Body of pancreas (tissue), 4 donors: ENCODE measurements at regions not wholly inside any gene's neighbourhood (a gene's known extent, or its start where the extent isn't known, plus 50 kb on each side); places are given as distances from the start of the nearest gene placed in this dataset.
"Not testable (repeated sequence)": the region's sequence is repeated elsewhere in the genome, so short reads cannot be mapped to it uniquely, and the experiment has no call there.

Source experiments
- POLR2A ChIP-seq, 3 donors: fragments of 450-650 bp; IDR thresholded peaks; one replicate each; pipeline ENCODE4 v1.6.1; 2016; ENCODE audit warnings: antibody characterized with exemption in 3 of 3, mild to moderate bottlenecking in 2 of 3
- TF ChIP-seq, protein P1 (sequence below), 7 experiments: fragments of 450-650 bp in 4 of 7; fragments of 200-600 bp in 3 of 7; sonication (generic) in 3 of 7; IDR thresholded peaks; one replicate each; pipeline ENCODE4 v1.5.1; 2016 to 2019; ENCODE audit warnings: antibody characterized with exemption in 7 of 7

DNA sequence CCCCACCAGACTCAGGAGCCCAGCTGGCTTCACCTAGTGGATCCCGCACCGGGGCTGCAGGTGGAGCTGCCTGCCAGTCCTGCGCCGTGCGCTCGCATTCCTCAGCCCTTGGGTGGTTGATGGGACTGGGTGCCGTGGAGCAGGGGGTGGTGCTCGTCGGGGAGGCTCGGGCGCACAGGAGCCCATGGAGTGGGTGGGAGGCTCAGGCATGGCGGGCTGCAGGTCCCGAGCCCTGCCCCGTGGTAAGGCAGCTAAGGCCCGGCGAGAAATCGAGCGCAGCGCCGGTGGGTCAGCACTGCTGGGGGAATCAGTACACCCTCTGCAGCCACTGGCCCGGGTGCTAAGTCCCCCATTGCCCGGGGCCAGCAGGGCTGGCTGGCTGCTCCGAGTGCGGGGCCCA lies 212.2 kb downstream of the EXOC5 start:
- TF ChIP-seq, protein P1, sequence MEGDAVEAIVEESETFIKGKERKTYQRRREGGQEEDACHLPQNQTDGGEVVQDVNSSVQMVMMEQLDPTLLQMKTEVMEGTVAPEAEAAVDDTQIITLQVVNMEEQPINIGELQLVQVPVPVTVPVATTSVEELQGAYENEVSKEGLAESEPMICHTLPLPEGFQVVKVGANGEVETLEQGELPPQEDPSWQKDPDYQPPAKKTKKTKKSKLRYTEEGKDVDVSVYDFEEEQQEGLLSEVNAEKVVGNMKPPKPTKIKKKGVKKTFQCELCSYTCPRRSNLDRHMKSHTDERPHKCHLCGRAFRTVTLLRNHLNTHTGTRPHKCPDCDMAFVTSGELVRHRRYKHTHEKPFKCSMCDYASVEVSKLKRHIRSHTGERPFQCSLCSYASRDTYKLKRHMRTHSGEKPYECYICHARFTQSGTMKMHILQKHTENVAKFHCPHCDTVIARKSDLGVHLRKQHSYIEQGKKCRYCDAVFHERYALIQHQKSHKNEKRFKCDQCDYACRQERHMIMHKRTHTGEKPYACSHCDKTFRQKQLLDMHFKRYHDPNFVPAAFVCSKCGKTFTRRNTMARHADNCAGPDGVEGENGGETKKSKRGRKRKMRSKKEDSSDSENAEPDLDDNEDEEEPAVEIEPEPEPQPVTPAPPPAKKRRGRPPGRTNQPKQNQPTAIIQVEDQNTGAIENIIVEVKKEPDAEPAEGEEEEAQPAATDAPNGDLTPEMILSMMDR (IDR thresholded peaks at IDR 0.05), result not testable (repeated sequence)
- not testable (repeated sequence) for TF ChIP-seq POLR2A (IDR thresholded peaks at IDR 0.05)
